Small intestine (tissue), 7 donors: ENCODE measurements at regions not wholly inside any gene's neighbourhood (a gene's known extent, or its start where the extent isn't known, plus 50 kb on each side); places are given as distances from the start of the nearest gene placed in this dataset.

Source experiments
- DNase-seq, 2 donors: peaks; one replicate each; pipeline versions ENCODE4 v3.0.0 to v3.0.0-alpha.2; 2013
- FAIRE-seq: peaks from 2 replicates; lab custom pipeline; 2012; peaks lifted over from hg19 to GRCh38; lab: Jason Lieb, UNC
- H3K27ac ChIP-seq, 3 donors: one replicate each; pipeline ENCODE4 v1.5.1; 2013; ENCODE audit warnings: low read length in 2 of 3, mild to moderate bottlenecking in 2 of 3, control low read depth in 1 of 3, inconsistent platforms in 1 of 3, low read depth in 1 of 3, moderate library complexity in 1 of 3
- H3K27me3 ChIP-seq, 3 donors: one replicate each; pipeline ENCODE4 v1.6.1; 2013; ENCODE audit warnings: low read length in 3 of 3, inconsistent platforms in 1 of 3; ENCODE audit not compliant: control insufficient read depth in 3 of 3, insufficient read depth in 3 of 3
- H3K36me3 ChIP-seq, 3 donors: one replicate each; pipeline ENCODE4 v1.6.1; 2013; ENCODE audit warnings: low read length in 3 of 3, inconsistent platforms in 1 of 3, low read depth in 1 of 3, mild to moderate bottlenecking in 1 of 3, moderate library complexity in 1 of 3; ENCODE audit not compliant: control insufficient read depth in 3 of 3, insufficient read depth in 2 of 3
- H3K4me1 ChIP-seq, 3 donors: one replicate each; pipeline ENCODE4 v1.6.1; 2013; ENCODE audit warnings: low read length in 2 of 3, inconsistent platforms in 1 of 3, low read depth in 1 of 3, mild to moderate bottlenecking in 1 of 3, moderate library complexity in 1 of 3; ENCODE audit not compliant: control insufficient read depth in 3 of 3, insufficient read depth in 2 of 3
- H3K4me3 ChIP-seq, 3 donors: one replicate each; pipeline ENCODE4 v1.5.1; 2013; ENCODE audit warnings: low read length in 3 of 3, control low read depth in 1 of 3, inconsistent platforms in 1 of 3, low read depth in 1 of 3, mild to moderate bottlenecking in 1 of 3, moderate library complexity in 1 of 3
- H3K9me3 ChIP-seq, 2 donors: one replicate each; pipeline ENCODE4 v1.6.1; 2013; ENCODE audit warnings: low read depth in 1 of 2, low read length in 1 of 2; ENCODE audit not compliant: control insufficient read depth in 2 of 2, insufficient read depth in 1 of 2
- WGBS, 3 donors: extraction: QIAGEN DNeasy Blood & Tissue Kit; methylation state at CpG; one replicate each; pipeline ENCODE4 v1.1.7; 2013; 5-methylcytosine and 5-hydroxymethylcytosine counted together
- donor health status: healthy with polysubstance abuse.
- donor health status: control.
- donor health status: control.
- donor health status: Bipolar disorder and iron deficiency.
- donor health status: healthy.

DNA sequence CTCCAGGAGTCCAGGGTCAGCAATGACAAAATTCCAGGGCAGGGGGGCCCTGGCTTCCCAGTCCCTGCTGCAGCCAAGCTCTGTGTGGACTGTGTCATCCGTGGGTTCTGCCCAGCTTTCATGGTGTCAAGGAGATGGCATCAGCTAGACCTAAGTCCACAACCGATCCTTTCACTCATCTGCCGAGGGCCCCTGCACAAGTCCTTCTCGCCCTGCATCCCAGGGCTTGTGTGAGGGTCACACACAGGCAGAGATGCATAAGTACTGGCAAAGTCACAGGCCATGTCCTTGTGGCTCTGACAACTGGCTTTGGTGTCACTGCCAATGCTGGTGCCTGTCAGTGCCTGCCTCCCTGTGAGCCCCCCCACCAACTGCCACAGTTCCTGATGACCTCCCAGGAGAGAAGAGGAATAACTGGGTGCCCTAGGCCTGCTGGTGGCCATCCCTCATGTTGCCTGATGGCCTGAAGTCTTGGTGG, 181.4 kb upstream of the CST7 start:
- 79 to 90% (median 81%) methylated on average over 4 of the region's 4 CpGs for WGBS, 3 donors

DNA sequence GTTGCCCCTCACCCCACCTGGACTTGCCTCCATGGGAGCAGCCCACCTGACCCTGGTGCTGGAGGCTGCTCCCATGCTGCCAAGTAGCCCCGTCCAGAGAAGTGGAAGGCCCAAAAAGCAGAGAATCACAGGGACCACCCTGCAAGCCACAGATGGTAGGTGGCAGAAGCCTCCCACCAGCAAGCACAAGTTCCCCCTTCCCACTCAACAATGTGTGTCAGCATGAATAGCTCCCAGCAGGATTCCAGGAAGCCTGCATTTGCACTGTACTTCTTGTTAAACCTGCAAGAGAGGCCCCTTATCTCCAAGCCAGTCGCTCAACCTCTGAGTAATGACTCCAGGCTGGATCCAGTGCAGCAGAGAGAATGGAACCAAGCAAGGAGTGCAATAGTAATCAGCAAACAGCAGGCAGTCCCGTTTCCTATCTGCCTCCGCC, 180.8 kb upstream of the CST7 start:
- H3K27ac ChIP-seq = no peak overlapping the region
- 46 to 56% (median 54%) methylated on average over 4 of the region's 4 CpGs for WGBS, 3 donors
- no peaks in the 10 kb centered on the region for H3K9me3 ChIP-seq
- no peaks in the 10 kb centered on the region for H3K4me1 ChIP-seq
- no peaks in the 10 kb centered on the region for H3K27me3 ChIP-seq
- FAIRE-seq (no peak), DNase-seq (no peak)
- H3K36me3 ChIP-seq = no peaks in the 10 kb centered on the region
- H3K4me3 ChIP-seq = no peak overlapping the region

More for the DNA sequence above, 181.4 kb upstream of the CST7 start:
- Histone ChIP-seq H3K4me3 (no peak overlapping the region), H3K4me1 (no peaks in the 10 kb centered on the region), H3K27me3 (no peaks in the 10 kb centered on the region), H3K27ac (no peak overlapping the region), H3K36me3 (no peaks in the 10 kb centered on the region), H3K9me3 (no peaks in the 10 kb centered on the region)
- DNase-seq = no peak
- no peak for FAIRE-seq

DNA sequence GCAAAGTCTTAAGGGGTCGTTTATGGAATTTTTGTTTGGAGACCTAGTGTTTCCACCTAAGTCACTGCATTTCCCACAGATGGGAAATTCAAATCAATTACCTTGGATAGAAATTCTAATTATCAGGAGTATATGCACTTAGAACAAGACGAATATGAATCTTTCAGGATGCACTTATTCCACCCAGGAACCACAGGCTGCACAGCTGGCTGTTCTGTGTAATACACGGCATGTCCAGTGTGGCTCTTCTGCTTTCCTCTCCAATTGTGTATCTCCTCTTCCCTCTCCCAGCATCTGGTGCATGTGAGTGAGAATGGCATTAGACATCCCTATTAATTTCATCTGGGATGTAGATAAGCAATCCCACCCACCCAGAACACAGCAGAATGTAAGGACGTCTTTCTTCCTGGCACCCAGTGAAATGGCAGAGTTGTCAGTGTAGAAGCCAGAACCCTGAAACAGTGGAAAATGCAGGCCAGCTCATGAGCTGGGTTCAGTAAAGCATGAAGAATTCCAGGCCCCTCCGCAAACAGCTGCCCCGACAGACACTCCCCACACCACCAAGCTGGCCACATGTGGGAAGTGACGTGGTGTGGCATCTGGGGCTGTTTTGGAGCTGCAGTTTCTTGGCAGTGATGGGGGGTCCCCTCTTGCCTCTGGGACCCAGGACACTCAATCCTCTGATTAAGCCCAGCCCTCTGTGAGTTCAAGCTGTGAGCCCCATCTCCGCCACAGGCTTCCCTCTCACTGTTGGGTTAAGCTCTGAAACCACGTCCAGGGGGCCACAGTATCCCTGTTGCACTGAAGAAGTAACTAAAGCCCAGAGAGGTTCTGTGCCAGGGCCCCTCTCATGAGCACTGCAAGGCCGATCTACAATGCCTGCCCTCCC, 180.1 kb upstream of the CST7 start:
- no peaks in the 10 kb centered on the region for H3K27me3 ChIP-seq
- 66 to 82% (median 77%) methylated on average over 10 of the region's 10 CpGs for WGBS, 3 donors
- H3K4me1 ChIP-seq = no peaks in the 10 kb centered on the region
- H3K9me3 ChIP-seq = no peaks in the 10 kb centered on the region
- FAIRE-seq (no peak), DNase-seq (no peak)
- no peak overlapping the region for H3K27ac ChIP-seq
- no peaks in the 10 kb centered on the region for H3K36me3 ChIP-seq
- no peak overlapping the region for H3K4me3 ChIP-seq

DNA sequence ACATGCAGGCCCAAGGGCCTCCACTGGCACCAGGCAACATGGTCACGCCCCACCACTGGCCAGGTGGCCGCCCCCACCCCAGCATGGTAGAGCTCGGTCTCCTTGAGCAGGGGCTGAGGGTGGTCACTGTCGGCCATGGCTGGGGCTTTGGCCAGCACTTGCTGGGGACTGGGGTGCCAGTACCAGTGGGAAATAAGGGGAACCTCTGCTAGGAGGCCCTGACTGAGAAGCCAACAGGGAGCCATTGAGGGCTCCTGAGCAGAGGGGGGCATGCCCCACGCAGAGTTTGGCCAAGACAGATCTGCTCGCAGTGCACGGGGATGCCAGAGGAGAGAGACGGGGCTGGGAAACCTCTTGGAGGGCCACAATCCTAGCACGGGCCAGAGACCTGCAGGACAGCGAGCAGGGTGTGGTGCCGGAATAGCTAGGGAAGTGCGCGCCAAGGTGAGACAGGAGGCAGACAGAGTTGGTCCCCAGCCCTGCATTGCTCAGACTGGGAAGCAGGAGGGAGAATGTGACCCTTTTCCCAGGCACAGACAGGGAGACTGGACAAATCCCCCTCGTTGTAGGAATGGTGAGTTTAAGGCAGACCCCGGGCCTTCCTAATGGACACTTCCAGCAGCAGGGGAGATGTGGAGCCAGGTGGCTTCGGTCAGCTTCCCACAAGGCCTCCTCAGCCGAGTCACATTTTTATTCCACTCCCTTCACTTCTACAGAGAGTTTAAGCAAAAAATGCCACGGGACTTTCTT, 179.0 kb upstream of the CST7 start:
- DNase-seq = no peak
- Histone ChIP-seq H3K4me1 (no peaks in the 10 kb centered on the region), H3K27me3 (no peaks in the 10 kb centered on the region), H3K27ac (no peak overlapping the region), H3K9me3 (no peaks in the 10 kb centered on the region), H3K4me3 (no peak overlapping the region), H3K36me3 (no peaks in the 10 kb centered on the region)
- no peak for FAIRE-seq
- 83 to 93% (median 87%) methylated on average over 18 of the region's 18 CpGs for WGBS, 3 donors

DNA sequence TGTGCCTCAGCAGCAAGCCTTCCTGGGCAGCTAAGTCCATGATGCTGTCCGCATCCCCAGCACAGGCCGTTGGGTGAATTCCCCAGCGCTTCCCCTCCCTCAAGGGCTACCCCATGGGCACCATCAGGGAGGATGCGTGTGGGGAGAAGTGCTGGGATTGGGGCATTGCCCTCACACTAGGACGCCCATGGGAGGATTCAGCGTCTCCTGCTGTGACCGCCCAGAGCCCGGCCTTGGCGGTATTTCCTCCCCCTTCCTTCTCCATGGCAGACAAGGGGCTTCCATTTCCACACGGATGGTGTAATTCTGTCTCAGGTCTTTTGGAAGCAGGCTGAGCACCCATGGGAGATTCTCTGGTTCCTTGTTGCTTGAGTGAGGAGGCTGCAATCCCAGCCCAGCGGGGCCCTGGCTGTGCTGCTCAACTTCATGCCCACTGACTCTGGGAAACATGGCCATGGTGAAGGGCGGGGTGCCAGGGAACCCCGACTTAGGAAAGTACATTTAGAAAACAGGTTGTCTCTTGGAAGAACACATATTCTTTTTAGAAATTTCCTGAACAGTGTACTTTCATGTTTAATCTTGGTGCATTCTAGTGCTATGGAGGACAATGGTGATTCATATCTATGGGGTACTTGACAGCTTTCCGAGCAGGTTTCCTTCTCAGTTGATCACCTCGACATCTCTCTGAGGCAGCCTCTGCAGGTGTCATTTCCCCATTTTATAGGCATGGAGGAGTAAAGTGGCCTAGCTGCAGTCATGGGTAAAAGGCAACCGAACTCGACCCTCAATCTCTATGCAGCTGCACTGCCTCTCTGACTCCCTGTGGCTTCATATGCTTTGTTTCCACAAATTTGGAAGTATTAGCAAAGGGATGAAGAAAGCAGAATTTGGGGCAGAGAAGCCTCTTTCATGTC, 178.2 kb upstream of the CST7 start:
- H3K36me3 ChIP-seq = no peaks in the 10 kb centered on the region
- DNase-seq (no peak), FAIRE-seq (no peak)
- no peaks in the 10 kb centered on the region for H3K9me3 ChIP-seq
- no peaks in the 10 kb centered on the region for H3K27me3 ChIP-seq
- 81 to 90% (median 90%) methylated on average over 17 of the region's 17 CpGs for WGBS, 3 donors
- H3K27ac ChIP-seq = no peak overlapping the region
- no peak overlapping the region for H3K4me3 ChIP-seq
- H3K4me1 ChIP-seq = no peaks in the 10 kb centered on the region

DNA sequence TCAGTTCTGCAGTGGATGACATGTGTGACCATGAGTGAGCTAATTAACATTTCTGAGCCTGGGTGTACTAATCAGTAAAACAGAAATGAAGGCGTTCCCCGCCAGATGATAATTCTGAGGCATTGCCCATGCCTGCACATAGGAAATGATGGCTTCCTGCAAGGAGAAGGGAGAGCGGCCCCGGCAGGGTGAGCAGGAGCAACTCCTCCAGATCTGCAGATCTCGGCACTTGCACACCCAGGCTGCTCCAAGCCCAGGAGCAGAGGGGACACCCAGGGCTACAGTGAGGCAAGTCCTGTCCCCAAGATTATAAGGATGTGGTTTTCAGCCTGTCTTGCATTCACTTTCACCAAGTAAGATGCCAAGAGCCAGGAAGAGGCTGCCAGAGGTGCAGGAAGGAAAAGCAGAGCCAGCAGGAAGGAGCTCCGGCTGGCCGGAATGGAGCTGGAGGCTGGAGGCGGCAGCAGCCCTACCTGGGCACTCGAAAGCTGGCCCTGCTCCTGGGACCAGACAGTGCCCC, 177.5 kb upstream of the CST7 start:
- FAIRE-seq = no peak
- Histone ChIP-seq H3K4me3 (no peak overlapping the region), H3K27me3 (no peaks in the 10 kb centered on the region), H3K36me3 (no peaks in the 10 kb centered on the region), H3K9me3 (no peaks in the 10 kb centered on the region), H3K27ac (no peak overlapping the region), H3K4me1 (no peaks in the 10 kb centered on the region)
- DNase-seq = no peak
- 60 to 77% (median 66%) methylated on average over 9 of the region's 9 CpGs for WGBS, 3 donors

DNA sequence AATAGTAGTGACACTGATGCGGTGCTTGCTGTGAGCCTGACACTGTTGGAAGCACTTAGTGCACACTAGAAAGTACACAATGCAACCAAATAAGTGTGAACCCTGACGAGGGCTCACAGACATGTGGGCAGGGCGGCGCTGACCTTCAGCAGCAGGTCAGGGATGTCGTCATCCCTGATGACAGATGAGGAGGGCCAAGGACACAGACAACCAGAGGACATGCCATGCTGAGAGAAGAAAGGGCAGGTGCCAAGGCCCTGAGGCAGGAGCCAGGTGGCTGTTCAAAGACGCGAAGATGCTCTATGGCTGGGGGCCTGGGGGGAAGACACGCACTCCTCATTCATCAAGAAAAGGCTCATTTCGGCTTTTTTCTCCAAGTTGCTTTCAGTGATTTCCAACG, 176.4 kb upstream of the CST7 start:
- no peak for FAIRE-seq
- H3K4me3 ChIP-seq = no peak overlapping the region
- no peak overlapping the region for H3K27ac ChIP-seq
- 74 to 77% (median 76%) methylated on average over 10 of the region's 10 CpGs for WGBS, 3 donors
- no peak for DNase-seq
- no peaks in the 10 kb centered on the region for H3K27me3 ChIP-seq
- H3K36me3 ChIP-seq = no peaks in the 10 kb centered on the region
- H3K4me1 ChIP-seq = no peaks in the 10 kb centered on the region
- H3K9me3 ChIP-seq = no peaks in the 10 kb centered on the region

DNA sequence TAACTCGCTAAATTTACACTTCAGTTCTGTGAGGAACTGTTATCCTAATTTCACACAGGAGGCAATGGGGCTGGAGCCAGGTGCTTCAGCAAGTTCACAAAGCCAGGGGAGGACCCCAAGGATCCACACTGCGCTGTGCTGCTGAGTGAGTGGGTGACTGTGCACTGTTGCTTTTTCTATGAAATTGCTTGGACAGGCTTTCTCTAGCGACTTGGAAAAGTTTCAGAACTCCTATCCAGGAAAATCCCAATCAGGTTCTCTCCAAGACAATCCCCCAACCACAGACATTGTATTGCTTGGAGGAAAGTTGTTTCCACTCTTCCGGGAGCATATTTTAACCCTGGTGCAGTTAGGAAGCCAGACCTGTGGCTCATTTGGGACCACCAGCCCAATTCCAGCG, 175.9 kb upstream of the CST7 start:
- FAIRE-seq = no peak
- DNase-seq = no peak
- no peak overlapping the region for H3K4me3 ChIP-seq

More for the DNA sequence above, 175.9 kb upstream of the CST7 start:
- H3K27me3 ChIP-seq = no peaks in the 10 kb centered on the region
- H3K36me3 ChIP-seq = no peaks in the 10 kb centered on the region
- WGBS, 3 donors = 76 to 77% (median 76%) methylated on average over 5 of the region's 5 CpGs
- no peaks in the 10 kb centered on the region for H3K4me1 ChIP-seq
- no peak overlapping the region for H3K27ac ChIP-seq
- H3K9me3 ChIP-seq = no peaks in the 10 kb centered on the region
